ENCODE measurements at regions not wholly inside any gene's neighbourhood (a gene's known extent, or its start where the extent isn't known, plus 50 kb on each side); places are given as distances from the start of the nearest gene placed in this dataset.

DNA sequence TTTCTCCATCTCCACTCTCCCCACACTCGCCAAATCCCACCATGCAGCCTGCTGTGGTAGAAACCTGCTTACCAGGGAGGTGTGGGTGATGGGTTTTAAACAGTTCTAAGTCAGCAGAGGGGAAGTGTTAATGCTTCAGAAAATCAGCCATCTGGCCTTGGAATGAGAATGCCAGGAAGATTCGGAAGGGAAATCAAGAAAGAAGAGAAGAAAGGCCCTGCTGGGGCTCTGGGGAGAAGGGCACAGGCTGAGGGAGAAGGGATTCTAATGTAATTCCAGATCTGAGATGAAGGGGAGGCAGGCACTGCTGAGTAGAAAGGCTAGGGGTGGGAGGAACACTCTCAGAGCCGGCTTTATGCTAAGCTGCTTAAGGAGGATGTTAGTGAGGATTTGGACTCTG, 434.7 kb upstream of the DMAC1 start:
- TF ChIP-seq POLR2A (IDR thresholded peaks at IDR 0.05) = no peak
- TF ChIP-seq, protein P1, sequence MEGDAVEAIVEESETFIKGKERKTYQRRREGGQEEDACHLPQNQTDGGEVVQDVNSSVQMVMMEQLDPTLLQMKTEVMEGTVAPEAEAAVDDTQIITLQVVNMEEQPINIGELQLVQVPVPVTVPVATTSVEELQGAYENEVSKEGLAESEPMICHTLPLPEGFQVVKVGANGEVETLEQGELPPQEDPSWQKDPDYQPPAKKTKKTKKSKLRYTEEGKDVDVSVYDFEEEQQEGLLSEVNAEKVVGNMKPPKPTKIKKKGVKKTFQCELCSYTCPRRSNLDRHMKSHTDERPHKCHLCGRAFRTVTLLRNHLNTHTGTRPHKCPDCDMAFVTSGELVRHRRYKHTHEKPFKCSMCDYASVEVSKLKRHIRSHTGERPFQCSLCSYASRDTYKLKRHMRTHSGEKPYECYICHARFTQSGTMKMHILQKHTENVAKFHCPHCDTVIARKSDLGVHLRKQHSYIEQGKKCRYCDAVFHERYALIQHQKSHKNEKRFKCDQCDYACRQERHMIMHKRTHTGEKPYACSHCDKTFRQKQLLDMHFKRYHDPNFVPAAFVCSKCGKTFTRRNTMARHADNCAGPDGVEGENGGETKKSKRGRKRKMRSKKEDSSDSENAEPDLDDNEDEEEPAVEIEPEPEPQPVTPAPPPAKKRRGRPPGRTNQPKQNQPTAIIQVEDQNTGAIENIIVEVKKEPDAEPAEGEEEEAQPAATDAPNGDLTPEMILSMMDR (IDR thresholded peaks at IDR 0.05) = no peak
- no peak for TF ChIP-seq POLR2AphosphoS5 (IDR thresholded peaks at IDR 0.05)

Data from transverse colon (tissue), 4 donors.